ENCODE measurements at regions not wholly inside any gene's neighbourhood (a gene's known extent, or its start where the extent isn't known, plus 50 kb on each side); places are given as distances from the start of the nearest gene placed in this dataset.

- no peak overlapping the region for H2BK120ac ChIP-seq (ENCODE audit: low read depth, low read length, poor library complexity, severe bottlenecking)
- no peak overlapping the region for H2BK20ac ChIP-seq (ENCODE audit: low read depth, low read length, poor library complexity, severe bottlenecking)
- H3K18ac ChIP-seq (ENCODE audit: insufficient read length, low read depth, low read length), result no peak overlapping the region
- H4K5ac ChIP-seq (ENCODE audit: insufficient read length, low read depth, low read length), result no peak overlapping the region
- no peak overlapping the region for H3K27ac Mint-ChIP-seq
- H3K27me3 Mint-ChIP-seq (ENCODE audit: low read depth), result no peaks in the 10 kb centered on the region
- H3K4me1 Mint-ChIP-seq, result peaks cover 18 to 20% of the 10 kb centered on the region in 2 experiments
- no peak overlapping the region for H3T11ph ChIP-seq (ENCODE audit: low read length)
- H3K27ac ChIP-seq (ENCODE audit: insufficient read length, low read depth, low read length), result no peak overlapping the region
- H4K20me1 ChIP-seq (ENCODE audit: control insufficient read depth, insufficient read depth, insufficient read length), result no peaks in the 10 kb centered on the region
- no peak overlapping the region for H2BK12ac ChIP-seq (ENCODE audit: insufficient read length, low read depth, low read length)
- no peak overlapping the region for H3K4me3 Mint-ChIP-seq
- no peak overlapping the region for H2AFZ ChIP-seq (ENCODE audit: low read length)
- H3K23ac ChIP-seq (ENCODE audit: insufficient read length, low read depth, low read length), result no peak overlapping the region
- H3K14ac ChIP-seq (ENCODE audit: insufficient read depth, low read length), result no peak overlapping the region
- WGBS (ENCODE audit: extremely low coverage, insufficient read length, low lambda C conversion rate), result no CpG with 5 or more reads among the region's 1 CpG
- no peak overlapping the region for H4K8ac ChIP-seq (replicated peaks; ENCODE audit: insufficient read length, low read depth, low read length)
- no peak overlapping the region for H3K9ac ChIP-seq (ENCODE audit: extremely low read depth, insufficient read length, low read length)
- H3K56ac ChIP-seq (ENCODE audit: insufficient read length, low read depth, low read length), result no peak overlapping the region
- H2AK5ac ChIP-seq (ENCODE audit: insufficient read length, low read length), result no peak overlapping the region
- no peaks in the 10 kb centered on the region for H3K27me3 ChIP-seq (ENCODE audit: insufficient read depth, low read length)
- no peak overlapping the region for H4K91ac ChIP-seq (ENCODE audit: insufficient read length, low read depth, low read length)
- no peak overlapping the region for H2BK15ac ChIP-seq (ENCODE audit: low read depth, low read length)
- no peaks in the 10 kb centered on the region for H3K23me2 ChIP-seq (ENCODE audit: insufficient read length, low read depth, low read length, poor library complexity, severe bottlenecking)
- H3K36me3 Mint-ChIP-seq (ENCODE audit: insufficient read depth in 1 of 3, low read depth in 3 of 3), result peaks cover 3 to 11% (median 6%) of the 10 kb centered on the region in 3 experiments; a peak in 2 of 7 replicates
- no peak overlapping the region for H2BK5ac ChIP-seq (ENCODE audit: insufficient read length, low read length)
- DNase-seq, result no peak
- no peaks in the 10 kb centered on the region for H3K79me1 ChIP-seq (ENCODE audit: insufficient read depth, low read depth, low read length, poor library complexity, severe bottlenecking)
- TF ChIP-seq CTCF (conservative IDR thresholded peaks at IDR 0.05), result no peak
- no peaks in the 10 kb centered on the region for H3K9me3 ChIP-seq (ENCODE audit: control insufficient read depth, low read depth, low read length)
- no peaks in the 10 kb centered on the region for H3K4me1 ChIP-seq (ENCODE audit: insufficient read depth, low read length)
- H3K9me3 Mint-ChIP-seq, result peaks cover 3 to 8% of the 10 kb centered on the region in 2 experiments; a peak in 4 of 5 replicates
- H3K4ac ChIP-seq (ENCODE audit: low read depth, low read length), result no peak overlapping the region
- H3K4me2 ChIP-seq (ENCODE audit: insufficient read depth, insufficient read length, low read length), result no peak overlapping the region
- H3K79me2 ChIP-seq (ENCODE audit: insufficient read depth, low read length), result no peaks in the 10 kb centered on the region
Observed at GRCh38 chr6:81988446-81988845, 236.0 kb upstream of the TENT5A start.

All from H9 (cell line).